IPS-NIHi7 (cell line): ENCODE measurements at regions not wholly inside any gene's neighbourhood (a gene's known extent, or its start where the extent isn't known, plus 50 kb on each side); places are given as distances from the start of the nearest gene placed in this dataset.

Experiments used
- DNase-seq: peaks from one replicate; pipeline ENCODE4 v3.0.0; 2012; ENCODE audit warnings: mixed read lengths; ENCODE audit errors: extremely low spot score

- DNase-seq: no peak
Observed at GRCh38 chr6:139577763-139578604, 203.5 kb upstream of the CITED2 start.

- no peak for DNase-seq
Observed at GRCh38 chr6:139577124-139577762, 202.8 kb upstream of the CITED2 start.

DNA sequence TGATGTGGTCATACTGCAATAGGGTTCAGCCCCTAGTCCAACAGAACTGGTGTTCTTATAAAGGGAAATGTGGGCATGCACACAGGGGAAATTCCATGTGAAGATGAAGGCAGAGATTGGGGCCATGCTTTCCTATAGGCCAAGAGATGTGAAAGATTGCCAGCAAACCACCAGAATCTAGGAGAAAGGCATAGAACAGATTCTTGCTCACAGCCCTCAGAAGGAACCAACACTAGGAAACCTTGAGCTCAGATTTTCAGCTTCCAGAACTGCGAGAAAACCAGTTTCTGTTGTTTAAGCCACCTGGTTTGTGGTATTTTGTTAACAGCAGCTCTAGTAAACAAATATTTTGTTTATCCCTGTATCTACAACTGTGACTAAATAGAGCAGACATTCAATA, 197.6 kb upstream of the CITED2 start:
- no peak for DNase-seq

DNA sequence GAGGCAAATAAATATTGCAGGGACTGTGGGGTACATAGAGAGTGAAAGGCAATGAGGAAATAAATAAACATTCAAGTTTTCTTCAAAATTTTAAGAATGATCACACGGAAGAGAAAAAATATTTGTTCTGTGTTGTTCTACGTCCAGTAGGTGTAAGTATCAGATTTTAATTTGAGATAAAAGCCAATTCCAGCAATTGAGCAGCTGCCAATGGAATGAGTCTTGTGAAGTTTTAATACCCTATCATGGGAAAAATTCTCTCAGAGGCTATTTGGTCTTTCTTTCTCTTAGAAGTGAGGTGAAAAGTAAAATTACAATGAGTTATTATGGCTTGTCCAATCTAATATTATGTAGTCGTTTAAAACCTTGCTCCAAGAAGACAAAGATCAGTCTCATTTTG, 195.7 kb upstream of the CITED2 start:
- no peak for DNase-seq

DNA sequence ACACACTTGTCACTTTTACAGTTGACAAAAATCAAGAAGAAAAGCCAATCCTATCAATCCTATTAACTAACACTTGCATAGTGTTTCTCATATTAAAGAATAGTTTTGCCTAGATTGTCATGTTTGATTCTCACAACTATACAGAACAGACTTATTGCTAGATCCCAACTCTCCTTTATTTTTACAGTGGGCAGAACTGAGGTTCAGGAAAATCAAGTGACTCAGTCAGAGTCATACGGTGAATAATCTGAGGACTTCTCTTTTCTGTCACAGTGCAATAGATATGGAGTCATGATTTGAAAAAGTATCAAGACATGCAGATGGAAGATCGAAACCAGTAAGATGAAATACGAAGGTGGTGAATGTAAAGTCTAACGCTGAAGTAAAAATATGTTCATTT, 195.1 kb upstream of the CITED2 start:
- DNase-seq: no peak

GRCh38 chr6:139568956-139569538, 194.6 kb upstream of the CITED2 start:
- no peak for DNase-seq

DNA sequence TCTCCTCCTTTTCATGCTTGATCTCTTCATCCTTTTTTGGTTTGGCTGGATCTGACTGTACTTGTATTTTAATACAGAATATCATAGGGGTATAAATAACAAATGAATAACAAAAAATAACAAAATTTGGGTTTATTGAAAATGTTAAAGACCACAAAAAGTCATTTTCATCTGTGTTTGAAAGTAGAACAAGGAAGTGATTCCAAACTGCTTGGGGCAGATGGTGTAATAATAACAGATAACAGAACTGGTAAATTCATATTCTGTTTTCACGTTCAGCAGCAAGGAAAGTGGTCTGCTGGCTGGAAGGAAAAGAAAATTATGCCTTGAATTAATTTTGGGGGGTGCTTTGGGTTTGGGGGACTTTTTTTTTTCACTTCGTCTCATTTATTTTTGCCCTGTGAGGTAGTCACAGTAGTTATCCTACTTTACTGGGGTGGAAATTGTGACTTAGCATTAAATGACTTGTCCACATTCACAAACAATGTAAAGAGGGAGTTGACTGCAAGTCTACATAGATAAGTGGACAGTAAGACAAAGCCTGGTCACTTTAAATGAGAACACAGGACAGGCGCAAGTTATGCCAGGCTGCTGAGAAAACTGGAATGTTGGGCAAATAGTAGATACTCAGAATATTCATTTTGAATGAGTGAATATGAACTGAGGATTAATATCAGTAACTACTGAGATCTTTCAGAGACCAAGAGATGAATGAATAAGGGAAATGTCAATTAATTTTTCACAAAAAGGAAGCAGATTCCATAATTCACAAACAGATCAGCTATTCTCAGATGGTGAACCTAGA, 193.9 kb upstream of the CITED2 start:
- no peak for DNase-seq

DNA sequence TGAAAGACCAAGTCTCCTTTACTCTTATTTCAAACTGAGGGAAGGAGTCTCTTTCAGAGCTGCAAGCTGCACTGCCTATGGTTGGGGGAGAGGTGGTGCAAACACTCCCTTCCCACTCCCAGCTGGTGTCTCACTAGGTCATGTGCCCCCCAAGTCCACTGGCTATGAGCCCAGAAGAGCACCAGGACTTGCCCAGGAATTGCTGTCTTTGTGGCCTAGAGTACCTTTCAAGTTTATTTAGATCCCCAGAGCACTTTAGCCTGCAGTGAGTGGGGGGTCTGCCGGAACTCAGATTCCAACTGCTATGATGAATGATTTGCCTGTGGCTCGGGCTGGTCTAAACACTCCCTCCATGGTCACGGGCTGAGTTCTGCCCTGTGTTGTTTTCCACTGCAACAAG, 192.6 kb upstream of the CITED2 start:
- DNase-seq: no peak

- no peak for DNase-seq
Observed at GRCh38 chr6:139565591-139565990, 191.1 kb upstream of the CITED2 start.

DNA sequence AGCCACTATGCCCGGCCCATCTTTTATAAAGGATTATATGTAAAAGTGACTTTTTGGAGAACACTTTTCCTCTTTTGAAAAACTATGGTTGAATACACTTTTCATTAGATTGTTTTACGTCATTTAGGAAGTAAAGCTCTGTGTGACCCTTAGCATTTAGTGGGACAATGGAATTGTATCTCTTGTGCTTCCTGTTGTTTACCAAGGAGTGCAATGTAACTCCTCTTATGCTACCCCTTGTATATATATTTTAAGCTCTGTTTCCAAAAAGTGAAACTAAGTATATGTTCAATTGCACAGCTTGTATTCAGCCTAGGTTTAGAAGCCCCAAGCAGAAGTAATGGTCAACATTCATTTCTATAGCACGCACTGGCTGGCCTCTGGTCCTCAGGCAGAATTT, 183.1 kb upstream of the CITED2 start:
- DNase-seq: no peak

- no peak for DNase-seq
Observed at GRCh38 chr6:139556532-139556931, 182.1 kb upstream of the CITED2 start.

DNA sequence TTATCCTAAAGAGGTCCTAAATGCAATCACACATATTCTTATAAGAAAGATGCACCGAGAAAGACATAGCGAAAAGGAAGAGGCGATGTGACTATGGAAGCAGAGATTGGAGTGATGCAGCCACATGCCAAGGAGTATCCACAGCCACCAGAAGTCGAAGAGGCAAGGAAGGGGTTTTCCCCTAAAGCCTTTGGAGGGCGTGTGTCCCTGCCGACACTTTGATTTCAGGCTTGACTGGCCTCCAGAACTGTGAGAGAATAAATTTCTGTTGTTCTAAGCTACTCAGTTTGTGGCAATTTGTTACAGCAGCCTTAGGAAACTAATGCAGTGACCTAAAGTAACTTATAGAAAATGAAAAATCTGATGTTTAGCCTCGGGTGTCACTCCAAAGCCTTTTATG, 179.5 kb upstream of the CITED2 start:
- no peak for DNase-seq

DNA sequence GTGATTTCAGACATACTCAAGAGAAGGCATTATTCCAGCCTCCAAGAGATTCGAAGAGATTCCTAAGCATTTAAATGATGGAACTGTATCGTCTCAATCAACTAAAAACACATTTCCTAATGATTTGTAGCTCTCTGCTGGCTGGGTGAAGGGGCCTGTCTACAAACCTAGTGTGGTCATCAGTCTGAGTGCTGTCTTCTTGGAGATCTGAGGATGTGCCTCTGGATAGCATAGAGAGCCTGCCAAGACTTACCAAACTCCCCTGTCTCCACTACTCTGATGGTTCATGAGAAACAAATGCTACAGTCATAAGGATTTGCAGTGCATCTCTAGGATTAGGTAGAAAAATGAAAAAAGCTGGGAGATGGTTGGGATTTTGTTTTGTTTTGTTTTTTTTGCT, 176.9 kb upstream of the CITED2 start:
- DNase-seq: no peak

DNA sequence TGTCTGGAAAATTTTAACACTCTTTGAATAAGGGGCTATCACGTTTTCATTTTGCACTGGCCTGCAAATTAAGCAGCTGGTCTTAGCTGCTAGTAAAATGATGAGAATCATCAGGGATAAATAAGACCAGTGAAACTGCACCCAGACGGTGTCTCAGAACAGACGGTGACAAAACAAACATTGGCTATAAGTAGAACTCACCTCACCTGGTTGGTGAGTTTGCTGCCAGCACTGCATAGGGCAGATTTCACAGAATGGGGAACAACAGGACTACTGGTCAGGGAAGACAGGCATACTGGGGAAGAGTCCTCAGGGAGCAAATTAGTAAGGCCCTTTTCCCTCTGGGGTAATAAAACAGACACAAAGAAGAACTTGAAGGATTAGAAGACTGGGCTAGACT, 175.9 kb upstream of the CITED2 start:
- no peak for DNase-seq

GRCh38 chr6:139549561-139550070, 175.2 kb upstream of the CITED2 start:
- DNase-seq: no peak

GRCh38 chr6:139547804-139548203, 173.4 kb upstream of the CITED2 start:
- no peak for DNase-seq

GRCh38 chr6:139547122-139547776, 172.8 kb upstream of the CITED2 start:
- DNase-seq: no peak

GRCh38 chr6:139546106-139546472, 171.6 kb upstream of the CITED2 start:
- DNase-seq: no peak

- no peak for DNase-seq
Observed at GRCh38 chr6:139545206-139546105, 171.0 kb upstream of the CITED2 start.

DNA sequence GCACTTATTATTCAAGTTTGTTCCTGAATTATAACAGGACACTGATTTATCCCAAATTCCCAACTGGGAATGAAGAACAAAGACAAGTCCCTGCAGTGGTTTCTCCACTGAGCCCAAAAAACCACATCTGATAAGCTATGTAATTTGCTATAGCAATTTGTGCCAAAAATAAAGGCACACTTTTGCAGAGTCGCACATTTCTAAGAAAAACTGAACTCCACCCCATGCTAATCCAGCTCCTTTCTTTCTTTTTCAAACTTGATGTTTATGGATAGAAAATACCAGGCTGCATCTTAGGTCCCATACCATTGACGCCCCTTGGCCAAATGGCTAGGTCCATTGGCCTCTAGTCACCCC, 170.2 kb upstream of the CITED2 start:
- no peak for DNase-seq

DNA sequence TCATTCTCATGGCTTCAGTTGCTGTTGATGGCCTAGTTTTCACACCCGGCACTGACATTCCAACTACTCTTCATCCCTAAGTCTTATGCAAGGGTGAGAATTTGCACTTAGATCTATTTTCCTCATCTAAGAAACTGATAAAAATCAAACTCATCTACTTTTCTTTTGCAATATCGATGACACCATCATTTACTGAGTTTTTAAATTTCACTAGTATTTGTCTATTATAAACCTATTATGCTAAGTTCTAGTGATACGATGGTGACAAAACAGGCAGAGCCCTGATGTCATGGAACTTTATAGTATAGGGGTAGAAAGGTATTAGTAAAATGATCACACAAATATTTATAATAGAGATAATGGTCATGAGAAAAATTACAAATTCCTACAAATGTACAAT, 167.9 kb upstream of the CITED2 start:
- DNase-seq: no peak
